PC-3 (cell line): ENCODE measurements at regions not wholly inside any gene's neighbourhood (a gene's known extent, or its start where the extent isn't known, plus 50 kb on each side); places are given as distances from the start of the nearest gene placed in this dataset.

Source experiments
- ATAC-seq: fragments of 200-7000 bp; cut with Tn5 transposase; 2 replicates; pipeline ENCODE4 v1.9.1; 2020; ENCODE audit warnings: mild to moderate bottlenecking, moderate library complexity
- BruUV-seq: library from RNA; stranded (reverse); fragments of 400-500 nt; replicated peaks from 2 replicates; lab custom pipeline; 2021; lab: Mats Ljungman, UMichigan
- CTCF ChIA-PET: fragments of 300-600 bp; sonication (Branson Sonifier 250); formaldehyde crosslinking; loops from one replicate; lab custom pipeline; 2022; ENCODE audit warnings: antibody characterized with exemption; lab: Charles Lee
- POLR2A ChIA-PET: fragments of 300-600 bp; sonication (Branson Sonifier 250); formaldehyde crosslinking; loops from one replicate; lab custom pipeline; 2022; ENCODE audit warnings: antibody characterized with exemption; ENCODE audit not compliant: unreplicated experiment; lab: Charles Lee
- DNase-seq: peaks from one replicate; pipeline ENCODE4 v3.0.0-alpha.2; 2015
- H2AFZ ChIP-seq: fragments of 300-600 bp; sonication (generic); 2 replicates; pipeline ENCODE4 v1.6.0; 2016; ENCODE audit warnings: antibody characterized with exemption, low read length
- H3F3A ChIP-seq: fragments of 300-600 bp; sonication (generic); one replicate; pipeline ENCODE4 v1.6.0; 2017; ENCODE audit warnings: antibody characterized with exemption, low read length, control low read depth, mild to moderate bottlenecking; ENCODE audit not compliant: unreplicated experiment
- H3K27ac ChIP-seq: fragments of 300-600 bp; sonication (generic); 2 replicates; pipeline ENCODE4 v1.5.1; 2016; ENCODE audit warnings: mild to moderate bottlenecking, low read length
- H3K27me3 ChIP-seq: fragments of 300-600 bp; sonication (generic); 2 replicates; pipeline ENCODE4 v1.6.1; 2016; ENCODE audit warnings: low read length, mixed read lengths
- H3K36me3 ChIP-seq: fragments of 300-600 bp; sonication (generic); 2 replicates; pipeline ENCODE4 v1.6.1; 2016; ENCODE audit warnings: low read depth, mixed run types, low read length, mixed read lengths
- H3K4me1 ChIP-seq: fragments of 300-600 bp; sonication (generic); 2 replicates; pipeline ENCODE4 v1.5.1; 2016; ENCODE audit warnings: low read length; ENCODE audit not compliant: insufficient read depth
- H3K4me2 ChIP-seq: fragments of 300-600 bp; sonication (generic); 2 replicates; pipeline ENCODE4 v1.6.0; 2016; ENCODE audit warnings: low read length
- H3K4me3 ChIP-seq: fragments of 300-600 bp; sonication (generic); 2 replicates; pipeline ENCODE4 v1.5.1; 2016; ENCODE audit warnings: mild to moderate bottlenecking, low read length, mixed read lengths
- H3K79me2 ChIP-seq: fragments of 300-600 bp; sonication (generic); 2 replicates; pipeline ENCODE4 v1.6.1; 2017; ENCODE audit warnings: low read length, mixed read lengths
- H3K9ac ChIP-seq: fragments of 300-600 bp; sonication (generic); 2 replicates; pipeline ENCODE4 v1.6.0; 2016; ENCODE audit warnings: mild to moderate bottlenecking, low read length
- H3K9me2 ChIP-seq: fragments of 300-600 bp; sonication (generic); replicated peaks from 2 replicates; pipeline ENCODE4 v1.6.1; 2016; ENCODE audit warnings: mixed run types, low read length, mixed read lengths
- H3K9me3 ChIP-seq: fragments of 300-600 bp; sonication (generic); 2 replicates; pipeline ENCODE4 v1.6.1; 2016; ENCODE audit warnings: low read length, mixed read lengths
- H4K20me1 ChIP-seq: fragments of 300-600 bp; sonication (generic); 2 replicates; pipeline ENCODE4 v1.6.1; 2016; ENCODE audit warnings: low read length, mixed read lengths
- EZH2 ChIP-seq: fragments of 300-600 bp; sonication (generic); IDR thresholded peaks from one replicate; pipeline ENCODE4 v1.6.1; 2017; ENCODE audit warnings: antibody characterized with exemption, mild to moderate bottlenecking, low read length; ENCODE audit not compliant: unreplicated experiment
- EZH2phosphoT487 ChIP-seq: fragments of 300-600 bp; sonication (generic); IDR thresholded peaks from 2 replicates; pipeline ENCODE4 v1.6.1; 2018; ENCODE audit warnings: mild to moderate bottlenecking, antibody characterized with exemption, low read length, borderline replicate concordance
- intact Hi-C: fragments of 100-400 bp; cut with micrococcal nuclease; formaldehyde crosslinking; loops from 2 replicates; pipeline ENCODE4 v1.9.0; 2023
- TF ChIP-seq, protein P1 (sequence below): fragments of 300-600 bp; sonication (generic); conservative IDR thresholded peaks from 2 replicates; pipeline ENCODE4 v1.5.1; 2017; ENCODE audit warnings: antibody characterized with exemption, low read depth, mild to moderate bottlenecking, low read length

DNA sequence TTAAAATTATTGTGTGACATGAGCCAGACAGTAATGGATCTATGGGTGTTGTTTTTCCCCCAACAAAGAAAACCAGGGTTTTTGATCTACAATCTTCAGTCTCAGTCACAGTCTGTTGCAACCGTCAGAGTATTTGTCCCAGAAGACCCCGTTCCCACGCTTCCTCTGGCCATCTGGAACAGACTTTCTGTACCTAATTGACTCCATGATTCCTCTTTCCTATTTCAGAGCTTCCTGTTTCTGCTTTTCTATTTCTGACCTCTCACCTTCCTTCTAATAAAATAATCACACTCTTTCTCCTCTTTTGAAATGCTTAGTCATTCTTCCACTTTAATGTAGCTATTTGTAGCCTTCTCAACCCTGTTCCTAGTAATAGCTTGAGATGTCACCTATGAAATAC lies 1044.8 kb downstream of the DTWD2 start:
- H3K27me3 ChIP-seq, result no peaks in the 10 kb centered on the region
- H2AFZ ChIP-seq, result no peak overlapping the region
- no peak overlapping the region for H3K9ac ChIP-seq
- no peaks in the 10 kb centered on the region for H4K20me1 ChIP-seq
- H3K4me3 ChIP-seq, result no peak overlapping the region
- intact Hi-C loops, result no loop called here
- H3K4me1 ChIP-seq, result no peaks in the 10 kb centered on the region
- POLR2A ChIA-PET, result no interaction called here
- no peak for TF ChIP-seq EZH2phosphoT487
- TF ChIP-seq EZH2, result no peak
- TF ChIP-seq, protein P1, sequence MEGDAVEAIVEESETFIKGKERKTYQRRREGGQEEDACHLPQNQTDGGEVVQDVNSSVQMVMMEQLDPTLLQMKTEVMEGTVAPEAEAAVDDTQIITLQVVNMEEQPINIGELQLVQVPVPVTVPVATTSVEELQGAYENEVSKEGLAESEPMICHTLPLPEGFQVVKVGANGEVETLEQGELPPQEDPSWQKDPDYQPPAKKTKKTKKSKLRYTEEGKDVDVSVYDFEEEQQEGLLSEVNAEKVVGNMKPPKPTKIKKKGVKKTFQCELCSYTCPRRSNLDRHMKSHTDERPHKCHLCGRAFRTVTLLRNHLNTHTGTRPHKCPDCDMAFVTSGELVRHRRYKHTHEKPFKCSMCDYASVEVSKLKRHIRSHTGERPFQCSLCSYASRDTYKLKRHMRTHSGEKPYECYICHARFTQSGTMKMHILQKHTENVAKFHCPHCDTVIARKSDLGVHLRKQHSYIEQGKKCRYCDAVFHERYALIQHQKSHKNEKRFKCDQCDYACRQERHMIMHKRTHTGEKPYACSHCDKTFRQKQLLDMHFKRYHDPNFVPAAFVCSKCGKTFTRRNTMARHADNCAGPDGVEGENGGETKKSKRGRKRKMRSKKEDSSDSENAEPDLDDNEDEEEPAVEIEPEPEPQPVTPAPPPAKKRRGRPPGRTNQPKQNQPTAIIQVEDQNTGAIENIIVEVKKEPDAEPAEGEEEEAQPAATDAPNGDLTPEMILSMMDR, result no peak
- H3K4me2 ChIP-seq, result no peak overlapping the region
- no peaks in the 10 kb centered on the region for H3K79me2 ChIP-seq
- H3K36me3 ChIP-seq, result no peaks in the 10 kb centered on the region
- no peak overlapping the region for H3K27ac ChIP-seq
- no peaks in the 10 kb centered on the region for H3K9me3 ChIP-seq
- BruUV-seq, result no TSS peak
- no peaks in the 10 kb centered on the region for H3K9me2 ChIP-seq
- no peaks in the 10 kb centered on the region for H3F3A ChIP-seq
- DNase-seq (no peak), ATAC-seq (no peak)
- CTCF ChIA-PET, result no interaction called here

DNA sequence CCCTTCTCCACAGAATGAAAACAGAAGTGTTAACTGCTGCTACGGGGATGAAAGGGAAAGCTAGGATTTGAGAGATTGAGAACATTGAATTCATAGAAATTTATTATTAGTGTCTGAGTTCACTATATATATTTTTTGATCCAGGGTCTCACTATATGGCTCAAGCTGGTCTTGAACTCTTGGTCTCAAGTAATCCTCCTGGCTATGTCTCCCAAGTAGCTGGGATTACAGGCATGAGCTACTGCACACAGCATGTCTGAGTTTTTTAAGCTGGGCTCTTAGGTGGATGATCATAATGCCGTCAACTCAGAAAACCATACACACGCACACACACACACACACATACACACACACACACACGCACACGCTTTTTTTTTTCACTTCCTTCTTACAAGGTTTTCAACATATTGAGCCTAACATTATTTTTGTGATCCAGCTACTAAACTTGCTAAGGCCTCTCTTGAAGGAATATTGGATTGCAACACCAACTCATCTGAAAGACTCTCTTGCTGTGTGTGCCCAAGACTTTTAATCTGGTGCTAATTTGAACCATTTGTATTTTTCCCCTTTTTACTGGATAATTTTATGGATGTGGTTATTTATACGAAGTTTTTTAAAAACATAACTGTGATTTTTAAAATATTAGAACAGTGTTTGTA lies 1045.4 kb downstream of the DTWD2 start:
- ChIA-PET POLR2A (no interaction called here), CTCF (no interaction called here)
- no peak overlapping the region for H3K4me2 ChIP-seq
- H3K9ac ChIP-seq, result no peak overlapping the region
- H3K9me3 ChIP-seq, result no peaks in the 10 kb centered on the region
- no peaks in the 10 kb centered on the region for H3K27me3 ChIP-seq
- no peaks in the 10 kb centered on the region for H3K79me2 ChIP-seq
- intact Hi-C loops, result no loop called here
- H3K27ac ChIP-seq, result no peak overlapping the region
- no peaks in the 10 kb centered on the region for H3K9me2 ChIP-seq
- no peak overlapping the region for H2AFZ ChIP-seq
- H3F3A ChIP-seq, result no peaks in the 10 kb centered on the region
- no peaks in the 10 kb centered on the region for H4K20me1 ChIP-seq
- no peak for TF ChIP-seq EZH2
- TF ChIP-seq, protein P1, result no peak
- TF ChIP-seq EZH2phosphoT487, result no peak
- no peaks in the 10 kb centered on the region for H3K4me1 ChIP-seq
- H3K4me3 ChIP-seq, result no peak overlapping the region
- DNase-seq, result no peak
- ATAC-seq, result no peak
- H3K36me3 ChIP-seq, result no peaks in the 10 kb centered on the region
- no TSS peak for BruUV-seq

GRCh38 chr5:117893211-117893610 lies 1095.1 kb downstream of the DTWD2 start:
- ChIA-PET CTCF (no interaction called here), POLR2A (no interaction called here)
- intact Hi-C loops, result no loop called here
- H3K9me2 ChIP-seq, result no peaks in the 10 kb centered on the region
- no peaks in the 10 kb centered on the region for H3F3A ChIP-seq
- peaks cover 7% of the 10 kb centered on the region; the same call in 1 of the 2 replicates for H3K9me3 ChIP-seq
- H3K27ac ChIP-seq, result no peak overlapping the region
- H3K79me2 ChIP-seq, result no peaks in the 10 kb centered on the region
- ATAC-seq (no peak), DNase-seq (no peak)
- H2AFZ ChIP-seq, result no peak overlapping the region
- no peak for TF ChIP-seq EZH2
- TF ChIP-seq EZH2phosphoT487, result no peak
- TF ChIP-seq, protein P1, result no peak
- H3K27me3 ChIP-seq, result no peaks in the 10 kb centered on the region
- no TSS peak for BruUV-seq
- H3K4me2 ChIP-seq, result no peak overlapping the region
- no peak overlapping the region for H3K9ac ChIP-seq
- no peaks in the 10 kb centered on the region for H3K4me1 ChIP-seq
- no peak overlapping the region for H3K4me3 ChIP-seq
- H4K20me1 ChIP-seq, result no peaks in the 10 kb centered on the region
- H3K36me3 ChIP-seq, result no peaks in the 10 kb centered on the region
